GM18520 (cell line): ENCODE measurements at regions not wholly inside any gene's neighbourhood (a gene's known extent, or its start where the extent isn't known, plus 50 kb on each side); places are given as distances from the start of the nearest gene placed in this dataset.
"Not testable (repeated sequence)": the region's sequence is repeated elsewhere in the genome, so short reads cannot be mapped to it uniquely, and the experiment has no call there.

Experiments
- ATAC-seq: cut with Tn5 transposase; IDR thresholded peaks from one replicate; pipeline ENCODE4 v1.9.1; 2021; ENCODE audit not compliant: unreplicated experiment

- ATAC-seq: no peak
Measured at GRCh38 chrX:115909017-115909416, 261.5 kb upstream of the AGTR2 start.

- ATAC-seq: no peak
Measured at GRCh38 chrX:115911967-115912366, 258.6 kb upstream of the AGTR2 start.

DNA sequence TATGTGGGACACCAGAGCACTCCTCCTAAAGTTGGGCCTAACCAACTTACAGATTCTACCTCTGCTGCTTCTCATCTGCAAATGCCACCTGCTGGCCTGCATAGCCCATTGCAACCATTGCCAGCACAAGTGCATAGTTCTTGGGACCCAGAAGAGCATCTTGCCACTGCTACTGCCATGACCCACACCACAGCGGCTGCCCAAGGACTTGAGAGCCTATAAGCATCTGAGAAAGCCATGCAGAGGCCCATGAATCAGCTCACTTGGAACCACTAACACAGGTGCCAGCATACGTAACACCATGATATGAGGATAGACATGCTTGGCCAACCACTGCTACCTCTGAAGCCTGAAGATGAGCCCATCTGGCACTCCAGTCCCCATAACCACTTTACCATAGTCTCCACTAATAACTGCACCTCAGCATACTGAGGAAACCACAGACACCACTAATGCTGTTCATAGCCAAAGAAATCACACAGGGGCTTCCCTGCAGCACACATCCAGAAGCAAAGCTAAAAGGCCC is 258.1 kb upstream of the AGTR2 start:
- peak; percentile 92 for ATAC-seq

- peak; percentile 38 for ATAC-seq
Measured at GRCh38 chrX:115913575-115913974, 257.0 kb upstream of the AGTR2 start.

DNA sequence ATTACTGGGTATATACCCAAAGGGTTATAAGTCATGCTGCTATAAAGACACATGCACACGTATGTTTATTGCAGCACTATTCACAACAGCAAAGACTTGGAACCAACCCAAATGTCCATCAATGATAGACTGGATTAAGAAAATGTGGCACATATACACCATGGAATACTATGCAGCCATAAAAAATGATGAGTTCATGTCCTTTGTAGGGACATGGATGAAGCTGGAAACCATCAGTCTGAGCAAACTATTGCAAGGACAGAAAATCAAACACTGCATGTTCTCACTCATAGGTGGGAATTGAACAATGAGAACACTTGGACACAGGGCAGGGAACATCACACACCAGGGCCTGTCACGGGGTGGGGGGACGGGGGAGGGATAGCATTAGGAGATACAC is 254.9 kb upstream of the AGTR2 start:
- not testable (repeated sequence) for ATAC-seq

DNA sequence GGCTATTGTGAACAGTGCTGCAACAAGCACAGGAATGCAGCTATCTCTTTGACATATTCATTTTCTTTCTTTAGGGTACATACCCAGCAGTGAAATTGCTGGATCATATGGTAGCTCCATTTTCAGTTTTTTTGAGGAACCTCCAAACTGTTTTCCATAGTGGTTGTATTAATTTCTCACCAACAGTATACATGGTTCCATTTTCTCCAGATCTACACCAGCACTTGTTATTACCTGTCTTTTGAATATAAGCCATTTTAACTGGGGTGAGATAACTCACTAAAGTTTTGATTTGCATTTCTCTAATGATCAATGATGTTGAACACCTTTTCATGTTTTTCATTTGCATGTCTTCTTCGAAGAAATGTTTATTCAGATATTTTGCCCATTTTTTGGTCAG is 241.1 kb upstream of the AGTR2 start:
- no peak for ATAC-seq

GRCh38 chrX:115936008-115936407 is 234.5 kb upstream of the AGTR2 start:
- no peak for ATAC-seq

DNA sequence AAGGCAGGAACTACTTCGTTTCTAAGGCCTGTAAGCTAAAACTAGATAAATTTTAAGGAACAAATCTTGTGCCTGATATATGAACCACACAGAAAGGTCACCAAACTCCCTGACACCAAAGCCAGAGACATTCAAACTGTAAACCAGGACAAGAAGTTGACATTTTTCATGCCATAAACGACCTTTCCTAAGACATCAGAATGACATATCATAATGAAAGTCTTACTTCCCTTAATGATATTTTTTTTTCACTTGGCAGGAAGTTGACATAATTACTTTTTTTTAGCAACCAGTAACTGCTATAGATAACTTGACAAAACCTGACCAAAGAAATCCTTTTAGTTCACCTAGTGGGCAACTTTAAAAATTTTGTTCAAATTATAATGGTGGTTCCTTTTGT is 231.5 kb upstream of the AGTR2 start:
- peak; percentile 69 for ATAC-seq

DNA sequence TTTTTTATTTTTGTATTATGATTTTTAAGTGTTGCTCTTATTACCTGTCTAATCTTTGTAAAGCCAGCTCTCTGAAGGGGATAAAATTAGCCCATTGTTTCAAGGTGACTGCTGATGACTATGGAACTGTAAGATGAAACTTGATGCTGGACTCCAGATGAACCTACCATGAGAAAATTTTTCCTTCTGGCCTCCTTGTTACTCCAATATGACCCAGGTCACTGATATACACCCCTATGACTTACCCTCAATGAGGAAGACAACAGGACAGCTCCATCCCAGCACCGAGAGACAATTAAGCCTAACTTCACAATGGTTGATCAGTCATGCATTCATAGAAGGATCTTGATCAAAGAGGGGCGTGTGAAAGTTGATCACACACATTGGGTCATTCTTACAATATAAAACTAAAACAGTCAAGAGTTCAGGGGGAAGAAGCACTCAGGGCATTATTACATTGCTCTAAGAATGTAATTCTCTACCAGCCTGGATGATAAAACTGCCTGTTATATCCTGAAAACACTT is 230.8 kb upstream of the AGTR2 start:
- no peak for ATAC-seq

- ATAC-seq: peak; percentile 11
Measured at GRCh38 chrX:115940348-115940747, 230.2 kb upstream of the AGTR2 start.

GRCh38 chrX:115940888-115941332 is 229.6 kb upstream of the AGTR2 start:
- peak; percentile 39 for ATAC-seq

GRCh38 chrX:115941388-115941787 is 229.2 kb upstream of the AGTR2 start:
- no peak for ATAC-seq

GRCh38 chrX:115946059-115946458 is 224.5 kb upstream of the AGTR2 start:
- no peak for ATAC-seq

DNA sequence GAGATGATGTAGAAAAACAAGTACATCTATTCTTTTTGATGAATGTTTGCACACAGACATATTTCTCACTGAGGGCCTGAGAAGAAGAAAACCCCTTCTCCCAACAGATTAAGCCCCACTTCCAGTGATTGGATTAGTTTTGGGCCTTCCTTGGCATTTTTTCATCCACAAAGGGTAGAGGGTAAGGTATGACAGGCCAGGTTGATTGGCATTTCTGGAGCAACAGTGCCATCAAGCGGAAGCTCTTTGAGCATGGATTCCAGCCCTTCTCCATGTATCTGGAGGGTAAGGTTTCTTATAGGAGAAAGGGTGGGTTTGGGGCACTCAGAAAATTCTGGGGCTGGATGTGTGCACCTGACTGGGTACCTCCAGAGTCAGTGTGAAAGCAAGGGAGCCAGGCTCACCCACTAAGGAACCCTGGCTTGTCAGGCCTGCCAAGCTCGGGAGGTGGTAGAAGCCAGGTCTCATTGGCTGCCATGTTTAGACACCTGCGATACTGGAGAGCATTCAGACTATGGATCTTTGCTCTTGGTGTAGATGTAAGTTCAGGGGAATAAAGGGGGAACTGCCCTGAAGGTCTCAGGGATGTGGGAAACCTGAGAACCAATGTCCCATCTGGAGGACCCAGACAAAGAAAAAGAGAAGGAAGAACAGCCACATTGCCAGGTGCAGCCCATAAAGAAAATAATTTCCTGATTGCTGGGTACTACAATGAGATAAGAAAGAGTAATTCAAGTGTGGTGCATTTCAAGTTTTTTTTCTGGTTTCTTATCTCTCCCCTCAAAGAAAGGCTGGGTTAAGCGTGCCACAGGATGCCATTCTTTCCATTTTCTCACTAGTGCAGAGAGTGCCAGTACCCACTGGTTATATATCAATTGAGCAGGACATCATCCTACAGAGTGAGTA is 222.3 kb upstream of the AGTR2 start:
- no peak for ATAC-seq

DNA sequence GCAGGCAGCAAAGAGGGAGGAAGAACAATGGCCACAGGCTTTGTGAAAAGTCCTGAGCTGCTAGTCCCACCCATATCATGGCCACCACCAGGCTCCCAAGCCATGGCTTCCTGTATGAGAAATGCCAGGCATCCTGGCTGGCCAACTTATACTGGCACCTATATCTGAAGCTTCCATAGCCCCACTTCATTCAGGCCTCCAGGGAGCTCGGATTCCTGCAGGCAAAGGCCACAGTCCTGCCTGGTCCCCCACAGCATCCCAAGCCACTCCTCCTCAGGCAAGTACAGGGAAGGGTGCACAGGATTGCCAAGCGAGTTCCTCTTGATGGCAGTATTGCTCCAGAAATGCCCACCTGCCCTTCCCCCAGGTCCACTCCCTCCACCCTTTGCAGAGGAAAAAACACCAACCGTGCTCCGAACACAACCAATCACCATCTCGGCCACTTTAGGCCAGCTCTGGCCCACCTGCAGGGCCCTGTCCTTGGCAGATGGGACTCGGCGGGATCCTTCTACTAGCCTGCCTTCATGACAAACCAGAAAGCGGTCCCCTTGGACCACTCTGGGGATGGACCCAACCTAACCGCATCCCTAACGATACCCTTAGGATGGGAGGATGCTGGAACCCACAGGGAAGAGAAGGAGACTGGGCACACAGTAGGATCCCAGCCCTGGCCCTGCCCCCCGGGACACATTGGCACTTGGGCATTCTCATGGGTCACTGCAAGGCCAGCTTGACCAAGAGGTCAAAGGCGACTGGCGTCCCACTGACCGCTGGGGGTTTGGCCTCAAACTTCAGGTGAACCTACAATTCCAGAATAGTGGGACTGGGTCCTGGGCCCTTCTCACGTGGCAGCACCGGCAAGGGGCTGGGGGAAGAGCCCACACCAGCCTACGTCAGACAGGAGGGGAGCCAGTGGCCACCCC is 220.4 kb upstream of the AGTR2 start:
- ATAC-seq: no peak

DNA sequence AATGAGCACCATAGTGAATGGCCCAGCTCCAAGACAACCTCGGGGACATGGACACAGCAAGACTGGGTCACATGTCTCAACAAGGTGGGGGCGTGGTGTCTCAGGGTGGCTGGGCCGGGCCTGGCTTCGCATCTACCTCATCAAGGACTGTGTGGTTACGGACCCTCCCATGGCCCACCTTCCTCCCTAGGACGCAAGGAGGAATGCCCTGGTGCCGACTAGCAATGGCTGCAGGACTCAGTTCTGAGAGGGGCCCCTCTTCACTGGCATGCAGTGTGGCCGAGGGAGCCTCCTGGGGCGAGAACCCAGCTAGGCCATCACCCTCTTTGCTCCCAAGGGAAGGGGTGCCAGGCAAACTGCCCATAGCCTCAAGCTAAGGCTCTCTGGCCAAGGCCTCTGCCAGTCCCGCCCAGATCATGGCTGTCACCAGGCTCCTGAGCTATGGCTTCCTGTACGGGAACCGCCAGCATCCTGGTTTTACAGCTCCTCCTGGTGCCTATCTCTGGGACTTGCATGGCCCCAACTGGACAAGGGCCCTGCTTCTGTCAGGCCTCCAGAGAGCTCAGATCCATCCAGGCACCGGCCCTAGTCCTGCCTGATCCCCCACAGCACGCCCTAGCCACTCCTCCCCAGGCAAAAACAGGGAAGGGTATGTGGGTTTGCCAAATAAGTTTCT is 218.0 kb upstream of the AGTR2 start:
- ATAC-seq: no peak

DNA sequence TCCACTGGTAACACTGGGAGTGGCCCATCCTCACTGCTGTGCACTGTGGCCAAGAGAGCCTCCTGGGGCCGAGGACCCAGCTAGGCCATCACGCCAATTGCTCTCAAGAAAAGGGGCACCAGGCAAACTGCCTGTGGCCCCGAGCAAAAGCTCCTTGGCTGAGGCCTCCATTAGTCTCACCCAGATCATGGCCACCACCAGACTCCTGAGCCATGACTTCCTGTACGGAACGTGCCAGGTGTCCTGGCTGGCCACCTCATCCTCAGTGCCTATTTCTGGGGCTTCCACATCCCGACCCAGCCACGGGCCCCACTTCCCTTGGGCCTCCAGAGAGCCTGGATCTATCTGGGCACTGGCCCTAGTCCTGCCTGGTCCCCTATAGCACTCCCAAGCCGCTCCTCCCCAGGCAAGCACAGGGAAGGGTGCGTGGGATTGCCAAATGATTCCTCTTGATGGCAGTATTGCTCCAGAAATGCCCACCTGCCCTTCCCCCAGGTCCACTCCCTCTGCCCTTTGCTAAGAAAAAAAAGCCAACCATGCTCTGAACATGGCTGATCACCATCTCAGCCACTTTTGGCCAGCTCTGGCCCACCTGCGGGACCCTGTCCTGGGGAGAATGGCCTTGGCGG is 212.6 kb upstream of the AGTR2 start:
- no peak for ATAC-seq

- no peak for ATAC-seq
Measured at GRCh38 chrX:115958687-115959359, 211.7 kb upstream of the AGTR2 start.

DNA sequence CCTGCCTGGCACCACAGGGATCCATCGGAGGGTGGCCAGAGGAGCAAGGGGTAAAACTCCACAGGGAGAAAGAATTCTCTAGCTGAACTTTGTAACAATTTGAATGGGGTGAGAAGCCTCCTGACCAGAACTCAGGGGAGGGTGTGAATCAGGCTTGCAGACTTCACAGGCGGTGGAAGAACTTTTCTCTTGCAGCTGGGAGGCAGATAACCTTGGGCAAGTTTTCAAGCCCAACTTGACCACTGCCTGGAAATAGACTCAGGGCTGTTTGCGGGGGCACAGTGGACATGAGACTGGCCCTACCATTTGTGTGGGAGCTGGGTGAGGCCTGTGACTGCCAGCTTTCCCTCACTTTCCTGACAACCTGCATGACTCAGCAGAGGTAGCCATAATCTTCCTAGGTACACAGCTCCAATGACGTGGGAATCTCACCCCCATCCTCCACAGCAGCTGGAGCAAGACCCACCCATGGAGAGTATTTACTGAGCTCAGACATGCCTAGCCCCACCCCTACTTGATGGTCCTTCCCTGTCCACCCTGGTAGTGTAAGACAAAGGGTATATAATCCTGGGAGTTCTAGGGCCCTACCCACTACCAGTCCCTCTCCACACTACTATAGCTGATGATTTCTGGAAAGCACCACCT is 210.0 kb upstream of the AGTR2 start:
- ATAC-seq: no peak
